ENCODE measurements at regions not wholly inside any gene's neighbourhood (a gene's known extent, or its start where the extent isn't known, plus 50 kb on each side); places are given as distances from the start of the nearest gene placed in this dataset.

DNA sequence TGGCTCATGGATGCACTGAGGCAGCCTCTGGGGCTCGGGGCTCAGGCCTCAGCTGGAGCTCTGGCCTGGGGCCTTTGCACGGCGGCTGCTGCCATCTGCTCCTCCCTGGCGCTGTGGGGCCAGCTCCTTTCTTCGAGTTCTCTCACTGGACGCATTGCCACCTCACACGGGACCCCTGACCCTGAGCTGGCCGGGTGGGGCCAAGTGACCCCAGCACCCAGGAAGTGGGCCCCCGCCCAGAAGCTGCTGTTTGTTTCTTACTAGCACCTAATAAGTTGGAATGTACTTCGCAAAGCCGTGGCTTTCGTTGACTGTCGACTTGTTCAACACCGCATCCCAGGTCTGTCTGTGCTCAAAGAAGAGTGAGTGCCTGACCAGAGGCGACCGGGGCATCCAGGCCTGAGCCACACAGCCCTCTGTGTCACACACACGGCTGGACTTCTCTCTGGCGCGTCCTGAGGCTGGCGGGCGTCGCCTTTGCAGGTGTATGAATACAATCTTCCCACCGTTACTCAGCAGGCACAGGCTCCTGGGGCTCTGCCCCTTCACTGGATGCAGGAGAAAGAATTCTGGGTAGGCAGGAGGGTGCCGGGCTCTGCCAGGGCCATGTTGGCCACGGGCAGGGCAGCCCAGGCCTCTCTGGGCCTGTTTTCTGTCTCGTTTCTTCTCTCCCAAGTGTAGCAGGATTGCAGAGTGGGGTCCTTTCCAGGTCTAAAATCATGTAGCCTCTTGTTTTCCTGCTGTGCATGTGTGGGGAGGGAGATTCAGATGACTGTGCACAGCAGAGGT is 112.9 kb downstream of the DLL1 start:
- DNase-seq (ENCODE audit: low read depth) = no peak

DNA sequence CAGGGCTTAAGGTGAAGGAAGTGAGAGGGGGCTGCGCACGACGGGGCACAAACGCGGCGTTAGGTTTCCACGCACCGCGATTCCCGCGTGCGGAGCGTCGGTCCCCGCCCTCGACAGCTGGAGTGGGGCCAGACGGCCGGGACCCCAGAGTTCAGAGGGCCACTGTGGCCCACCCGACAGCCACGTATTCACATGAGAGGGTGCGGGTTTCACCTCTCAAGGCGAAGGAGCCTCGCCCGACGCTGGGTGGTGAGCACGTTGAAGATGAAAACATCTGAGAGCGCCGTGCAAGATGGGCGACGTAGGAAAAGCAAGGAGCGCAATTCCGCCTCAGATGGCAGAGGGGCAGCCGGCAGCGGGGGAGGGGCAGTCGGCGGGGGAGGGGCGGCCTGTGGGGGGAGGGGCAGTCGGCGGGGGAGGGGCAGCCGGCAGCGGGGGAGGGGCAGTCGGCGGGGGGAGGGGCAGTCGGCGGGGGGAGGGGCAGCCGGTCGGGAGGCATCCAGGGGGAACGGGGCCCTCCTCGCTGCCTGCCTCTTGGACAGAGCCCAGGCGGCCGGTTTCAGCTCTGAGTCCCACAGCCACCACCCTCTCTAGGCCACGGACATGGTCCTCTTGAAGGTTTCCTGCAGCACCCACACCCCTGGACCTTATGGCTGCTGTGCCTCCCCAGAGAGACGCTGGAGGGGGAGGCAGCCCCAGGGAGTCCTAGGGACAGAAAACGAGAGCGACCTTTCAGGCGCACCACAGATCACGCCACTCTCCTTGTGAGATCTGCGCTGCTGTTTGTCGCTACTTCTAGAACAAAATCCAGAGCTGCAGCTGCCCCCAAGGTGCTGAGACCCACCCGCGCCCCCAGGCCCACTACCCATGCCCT is 113.7 kb downstream of the DLL1 start:
- no peak for DNase-seq (ENCODE audit: low read depth)

DNA sequence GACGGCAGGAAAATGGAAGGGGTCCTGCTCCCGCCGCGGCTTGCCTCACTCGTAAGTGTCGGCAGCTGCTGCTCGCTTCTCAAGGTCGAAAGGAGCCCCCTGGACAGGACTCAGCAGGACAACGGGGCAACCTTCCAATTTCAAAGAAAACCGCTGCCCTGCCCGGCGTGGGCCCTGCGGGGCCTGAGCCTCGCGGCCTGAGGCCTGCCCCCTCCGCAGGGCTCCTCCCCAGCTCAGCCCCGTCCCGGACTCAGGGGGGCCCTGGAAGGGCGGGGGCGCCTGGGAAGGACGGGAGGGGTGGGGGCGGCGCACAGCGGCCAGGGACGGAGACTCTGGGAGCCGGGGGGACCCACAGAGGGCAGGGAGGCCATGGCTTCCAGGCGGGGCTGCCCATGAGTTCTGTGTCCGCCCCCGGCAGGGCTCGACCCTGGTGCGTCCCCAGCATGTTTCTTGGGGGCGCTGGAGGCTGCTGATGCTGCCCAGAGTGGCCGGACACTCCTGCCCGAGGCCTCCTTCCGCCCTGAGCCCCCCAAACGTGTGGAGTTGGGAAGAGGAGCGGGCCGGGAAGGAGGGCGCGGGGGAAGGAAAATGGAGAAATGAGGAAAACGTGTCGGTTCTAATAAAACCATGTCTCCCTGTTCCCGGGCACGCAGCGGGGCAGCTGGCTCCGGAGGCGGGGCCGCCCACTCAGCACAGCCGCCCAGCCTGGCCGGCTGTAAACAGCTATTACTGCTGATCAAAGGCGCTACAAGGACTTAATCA is 114.6 kb downstream of the DLL1 start:
- DNase-seq (ENCODE audit: low read depth) = no peak

DNA sequence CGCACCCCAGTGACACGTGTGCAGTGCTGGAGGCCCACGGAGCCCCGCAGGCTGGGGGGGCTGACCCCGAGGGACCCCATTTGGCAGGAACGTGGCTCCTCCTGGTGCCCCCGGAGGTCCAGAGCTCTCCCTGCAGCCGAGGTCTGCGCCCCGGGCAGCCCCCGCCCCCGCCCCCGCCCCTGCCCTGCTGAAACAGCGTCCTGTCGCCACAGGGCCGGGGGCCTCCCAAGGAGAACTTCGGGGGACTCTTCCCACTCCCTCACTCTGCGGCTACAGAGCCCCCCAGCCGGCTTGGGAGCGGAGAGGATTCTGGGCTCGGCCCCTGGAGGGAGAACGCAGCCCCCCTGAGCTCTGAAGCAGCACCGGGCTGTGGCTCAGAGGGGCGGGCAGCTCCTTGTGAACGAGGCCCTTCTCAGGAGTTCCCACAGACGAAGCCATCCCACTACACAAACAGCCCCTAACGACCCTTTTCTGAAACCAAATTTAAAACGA is 115.2 kb downstream of the DLL1 start:
- DNase-seq (ENCODE audit: low read depth) = no peak

DNA sequence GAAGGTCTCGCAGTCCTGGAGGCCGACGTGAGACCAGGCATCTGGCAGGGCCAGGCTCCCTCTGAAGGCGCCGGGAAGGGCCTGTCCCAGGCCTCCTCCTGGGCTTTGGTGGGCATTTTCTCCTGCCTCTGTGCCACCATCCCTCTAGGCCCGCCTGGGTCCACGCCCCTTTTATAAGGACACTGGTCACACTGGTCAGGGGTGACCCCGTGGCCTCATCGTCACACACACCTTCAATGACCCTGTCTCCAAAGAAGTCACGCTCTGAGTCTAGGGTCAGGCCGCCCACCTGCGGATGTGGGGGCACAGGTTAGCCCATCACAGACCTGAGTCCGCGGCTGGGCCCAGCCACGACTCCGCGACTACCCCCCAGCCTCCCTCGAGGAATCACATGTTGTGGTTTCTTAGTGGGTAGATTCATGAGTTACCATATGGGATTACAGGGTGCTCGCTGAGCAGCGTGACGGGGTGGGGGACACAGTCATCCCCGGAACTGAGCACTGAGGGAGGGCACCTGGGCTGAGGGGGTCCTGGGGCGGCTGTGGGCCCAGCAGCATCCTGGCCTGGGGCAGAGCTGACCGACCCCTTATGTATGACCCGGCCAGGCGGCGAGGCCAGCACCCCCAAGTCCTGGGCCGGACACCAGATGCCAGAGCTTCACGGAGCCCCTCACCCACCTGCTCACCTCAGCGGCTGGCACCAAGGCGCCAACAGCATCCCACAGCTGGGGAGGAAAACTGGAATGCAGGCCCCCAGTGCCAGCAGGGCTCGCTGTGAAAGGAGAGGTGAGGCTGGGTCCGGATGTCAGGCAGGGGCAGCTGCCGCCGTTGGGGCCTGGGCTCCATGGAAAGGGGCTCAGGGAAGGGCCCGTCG is 115.9 kb downstream of the DLL1 start:
- no peak for DNase-seq (ENCODE audit: low read depth)

DNA sequence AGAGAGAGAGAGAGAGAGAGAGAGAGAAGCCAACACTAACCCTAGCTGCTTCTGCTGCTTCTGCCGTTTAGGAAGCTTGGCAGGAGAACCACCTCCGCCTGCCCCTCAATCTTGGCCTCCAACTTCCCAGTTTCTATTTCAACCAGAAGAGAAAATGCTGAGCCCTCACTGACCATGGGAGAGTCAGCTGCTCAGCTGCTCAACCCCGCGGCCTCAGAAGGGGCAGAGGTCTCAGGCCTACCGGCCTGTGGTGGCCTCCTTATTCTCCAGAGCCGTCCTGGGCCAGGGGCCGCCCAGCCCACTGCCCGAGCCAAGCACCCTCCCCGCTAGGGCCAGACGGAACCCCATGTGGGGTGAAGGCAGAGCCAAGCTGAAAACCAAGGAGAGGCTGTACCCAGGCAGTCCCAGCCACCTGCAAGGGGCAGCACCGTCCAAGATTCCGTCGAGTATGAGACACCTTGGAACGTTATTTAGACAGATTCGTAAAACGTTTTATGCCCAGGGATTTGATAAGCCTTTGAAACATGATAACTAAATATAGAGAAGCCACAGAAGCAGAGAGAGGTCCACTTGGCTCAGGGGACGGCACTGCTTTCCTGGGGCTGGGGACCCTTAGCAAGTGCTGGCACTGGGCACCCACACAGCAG is 116.6 kb downstream of the DLL1 start:
- no peak for DNase-seq (ENCODE audit: low read depth)

DNA sequence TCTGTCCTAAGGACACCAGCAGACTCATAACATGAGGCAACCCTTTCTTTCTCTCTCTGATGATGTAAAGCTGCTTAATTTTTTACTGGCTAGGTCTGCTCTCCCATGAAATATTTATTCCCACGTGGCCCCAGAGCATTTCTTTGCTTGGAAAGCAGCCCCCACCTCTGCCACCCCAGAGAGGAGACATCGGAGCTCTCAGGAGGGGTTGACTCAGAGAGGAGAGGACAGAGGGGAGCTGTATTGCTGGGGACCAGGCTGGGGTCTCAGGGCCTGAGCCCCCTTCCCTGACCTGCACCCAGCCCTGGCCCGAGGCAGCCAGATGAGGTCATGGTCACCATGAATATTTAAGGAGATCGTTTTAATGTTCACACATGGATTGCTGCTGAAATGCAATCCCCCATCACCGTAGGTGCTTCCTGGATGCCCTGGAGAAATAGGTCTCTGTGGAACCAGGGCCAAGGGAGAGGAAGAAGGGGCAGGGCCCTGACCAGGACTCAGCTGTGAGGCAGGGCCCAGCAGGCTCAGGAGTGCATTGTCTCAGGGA is 117.5 kb downstream of the DLL1 start:
- DNase-seq (ENCODE audit: low read depth) = no peak

DNA sequence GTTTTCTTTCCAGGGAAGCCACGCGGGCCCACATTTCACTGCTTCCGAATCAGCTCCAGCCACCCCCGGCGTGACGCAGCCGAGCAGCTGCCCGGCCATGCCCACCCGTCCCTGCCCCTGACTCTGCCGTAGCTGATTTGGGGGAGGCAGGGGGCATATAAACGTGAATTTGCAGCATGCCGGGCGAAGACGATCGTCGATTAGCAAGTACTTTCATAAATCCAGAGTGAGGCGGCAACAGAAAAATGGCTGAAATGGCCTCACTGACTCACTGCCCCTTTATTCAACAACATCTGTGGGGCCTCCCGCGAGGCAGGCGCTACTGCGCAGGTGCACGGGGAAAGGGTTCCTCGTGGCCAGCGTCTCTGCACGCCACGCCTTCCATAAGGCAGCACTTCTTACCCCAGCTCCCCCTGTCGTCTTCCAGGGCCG is 118.0 kb downstream of the DLL1 start:
- no peak for DNase-seq (ENCODE audit: low read depth)

DNA sequence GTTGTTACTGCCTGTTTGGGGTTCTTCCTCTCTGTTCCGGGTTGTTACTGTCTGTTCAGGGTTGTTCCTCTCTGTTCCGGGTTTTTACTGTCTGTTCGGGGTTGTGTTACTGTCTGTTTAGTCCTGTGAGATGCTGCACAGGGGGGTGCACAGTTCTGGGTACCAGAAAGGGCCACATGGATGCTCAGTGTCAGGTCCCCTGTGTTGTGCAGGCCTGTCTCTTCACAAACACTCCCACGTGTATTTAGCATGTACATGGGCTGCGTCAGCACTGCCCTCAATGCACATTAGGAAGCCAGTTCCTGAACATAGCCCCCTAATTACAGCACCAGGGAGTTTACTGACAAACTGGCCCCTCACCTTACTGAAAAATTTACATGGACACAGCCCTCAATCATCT is 118.5 kb downstream of the DLL1 start:
- no peak for DNase-seq (ENCODE audit: low read depth)

DNA sequence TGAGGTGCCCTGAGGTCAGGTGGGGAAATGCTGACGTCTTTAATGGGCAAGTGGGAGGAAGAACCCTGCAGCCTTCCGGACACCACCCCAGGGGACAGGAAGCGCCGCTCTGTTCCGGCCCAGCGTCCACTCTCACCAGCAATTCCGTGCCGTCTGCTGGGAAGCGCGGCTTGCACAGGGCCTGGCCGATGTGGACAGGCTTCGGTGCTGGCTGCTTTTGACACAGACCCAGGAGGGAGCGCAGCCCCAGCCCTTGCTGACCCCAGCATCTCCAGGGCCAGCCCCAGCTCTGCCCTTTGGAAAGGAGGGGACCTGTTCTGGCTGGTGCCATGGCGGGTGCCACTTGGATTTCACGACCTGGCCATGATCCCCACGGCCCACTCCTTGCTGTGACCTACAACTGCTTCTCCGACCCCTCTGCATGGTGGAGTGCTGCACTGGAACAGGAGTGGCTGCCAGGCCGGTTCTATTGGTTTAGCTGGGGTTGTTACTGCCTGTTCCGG is 123.2 kb downstream of the DLL1 start:
- no peak for DNase-seq (ENCODE audit: low read depth)

DNA sequence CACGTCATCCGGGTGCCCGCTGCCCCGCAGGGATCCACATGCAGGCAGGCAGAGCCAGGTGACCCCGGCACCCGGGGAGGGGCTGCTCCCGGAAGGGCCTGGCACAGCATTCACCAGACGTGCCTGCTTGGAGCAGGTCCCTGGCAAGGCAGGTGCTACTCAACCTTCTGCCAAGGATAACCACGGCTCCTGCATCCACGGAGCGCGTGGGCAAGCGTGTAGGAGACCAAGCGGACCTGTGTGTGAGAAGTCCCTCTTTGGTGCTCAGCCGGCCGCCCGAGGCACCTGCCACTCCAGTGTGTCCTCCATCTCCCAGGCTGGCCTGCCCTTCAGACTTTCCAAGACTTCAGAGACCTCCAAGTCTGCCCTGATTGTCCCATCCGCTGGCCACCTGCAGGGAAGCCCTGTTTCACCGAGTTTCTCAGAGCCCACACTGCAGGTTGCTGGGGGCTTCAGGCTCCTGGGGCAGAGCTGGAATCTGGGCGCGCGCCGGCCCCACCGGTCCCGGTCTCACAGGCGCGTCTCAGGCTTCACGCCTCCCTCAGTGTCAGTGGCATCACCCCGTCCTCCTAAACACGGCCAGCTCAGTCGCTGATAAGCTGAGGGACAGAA is 124.3 kb downstream of the DLL1 start:
- DNase-seq (ENCODE audit: low read depth) = no peak

DNA sequence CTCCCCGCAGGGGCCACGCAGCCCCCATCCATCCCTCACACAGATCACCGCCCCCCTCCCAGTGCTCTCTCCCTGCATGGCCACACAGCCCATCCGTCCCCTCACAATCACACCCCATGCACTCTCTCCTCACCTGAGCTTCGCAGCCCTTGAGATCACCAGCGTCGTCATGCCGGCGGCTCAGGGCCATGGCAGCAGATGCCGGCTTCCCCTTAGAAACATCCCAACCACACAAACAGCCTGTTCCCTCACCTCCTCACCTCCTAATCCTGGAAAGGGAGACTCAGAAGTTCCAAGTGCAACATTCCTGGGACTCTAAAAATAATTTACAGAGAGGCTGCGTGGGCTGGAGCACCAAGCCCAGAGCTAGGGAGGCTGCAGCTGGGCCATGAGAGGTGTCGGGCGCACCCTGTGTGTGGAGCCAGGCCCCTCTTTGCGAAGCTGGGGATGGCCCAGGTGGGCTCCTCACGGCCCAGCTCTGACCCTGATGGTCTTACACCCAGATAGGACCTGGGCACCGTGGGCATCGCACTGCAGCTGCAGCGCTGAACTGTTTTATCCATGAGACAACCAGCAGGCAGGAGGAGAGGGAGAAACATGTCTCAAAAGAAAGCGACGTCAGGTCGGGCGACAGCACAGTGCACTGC is 125.3 kb downstream of the DLL1 start:
- no peak for DNase-seq (ENCODE audit: low read depth)

DNA sequence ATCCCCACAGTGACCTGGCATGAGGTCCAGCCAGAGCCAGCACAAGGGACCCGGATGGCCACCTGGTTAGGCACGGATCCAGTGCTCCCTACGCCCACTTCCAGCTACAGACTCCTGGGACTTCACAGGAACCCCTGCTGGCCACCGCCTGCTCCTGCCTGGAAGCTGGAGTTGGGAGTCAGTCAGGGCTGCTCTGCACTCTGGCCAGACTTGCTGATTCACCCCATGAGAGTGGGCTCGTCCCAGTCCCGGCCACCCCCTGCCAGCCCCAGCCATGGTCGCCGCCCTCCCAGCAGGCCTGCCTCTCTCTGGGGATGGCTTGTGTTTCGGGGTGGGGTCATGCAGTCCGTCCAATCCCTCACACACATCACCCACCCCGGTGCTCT is 125.8 kb downstream of the DLL1 start:
- no peak for DNase-seq (ENCODE audit: low read depth)

DNA sequence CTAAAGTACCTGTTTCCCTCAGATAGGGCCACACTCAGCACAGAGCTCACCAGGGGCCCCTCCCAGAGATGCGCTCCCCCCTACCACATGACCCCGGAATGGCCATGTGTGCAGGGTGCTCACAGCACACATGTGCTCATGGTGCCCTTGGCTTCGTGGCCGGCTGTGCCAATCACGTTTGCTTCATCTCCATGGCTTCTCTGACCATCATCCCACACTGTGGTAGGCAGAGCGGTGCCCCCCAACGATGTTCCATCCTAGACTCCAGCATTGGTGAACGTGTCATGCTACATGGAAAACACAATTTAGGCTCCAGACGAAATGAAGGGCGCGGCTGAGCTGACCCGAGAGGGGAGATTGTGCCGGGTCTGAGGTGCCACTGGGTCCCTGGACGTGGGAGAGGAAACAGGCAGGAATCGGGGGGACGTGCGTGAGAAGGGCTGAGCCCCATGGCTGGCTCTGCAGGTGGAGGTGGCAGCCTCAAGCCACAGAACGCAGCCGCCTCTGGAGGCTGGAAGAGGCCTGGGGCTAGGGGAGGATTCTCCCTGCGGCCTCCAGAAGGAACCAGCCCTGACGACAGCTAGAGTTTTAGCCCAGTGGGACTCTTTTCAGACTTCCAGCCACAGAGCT is 126.5 kb downstream of the DLL1 start:
- no peak for DNase-seq (ENCODE audit: low read depth)

DNA sequence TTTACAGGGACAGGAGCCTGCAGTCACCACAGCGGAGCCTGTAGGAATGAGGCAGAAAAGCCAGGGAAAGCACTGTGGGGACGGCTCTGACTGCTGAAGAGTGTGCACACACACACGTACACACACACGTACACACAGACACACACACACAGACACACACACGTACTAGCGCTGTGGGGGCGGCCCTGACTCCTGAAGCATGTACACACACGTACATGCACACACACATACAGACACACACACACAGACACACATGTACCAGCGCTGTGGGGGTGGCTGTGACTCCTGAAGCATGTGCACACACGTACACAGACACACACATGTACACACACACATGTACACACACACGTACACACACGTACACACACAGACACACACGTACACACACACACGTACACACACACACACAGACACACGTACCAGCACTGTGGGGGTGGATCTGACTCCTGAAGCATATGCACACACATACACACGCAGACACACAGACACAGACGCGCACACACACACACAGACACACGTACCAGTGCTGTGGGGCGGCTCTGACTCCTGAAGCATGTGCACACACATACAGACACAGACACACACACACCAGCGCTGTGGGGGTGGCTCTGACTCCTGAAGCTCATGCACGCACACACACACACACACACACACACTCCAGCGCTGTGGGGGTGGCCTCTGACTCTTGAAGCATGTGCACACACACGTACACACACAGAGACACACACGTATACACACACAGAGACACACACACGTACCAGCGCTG is 127.3 kb downstream of the DLL1 start:
- no peak for DNase-seq (ENCODE audit: low read depth)

DNA sequence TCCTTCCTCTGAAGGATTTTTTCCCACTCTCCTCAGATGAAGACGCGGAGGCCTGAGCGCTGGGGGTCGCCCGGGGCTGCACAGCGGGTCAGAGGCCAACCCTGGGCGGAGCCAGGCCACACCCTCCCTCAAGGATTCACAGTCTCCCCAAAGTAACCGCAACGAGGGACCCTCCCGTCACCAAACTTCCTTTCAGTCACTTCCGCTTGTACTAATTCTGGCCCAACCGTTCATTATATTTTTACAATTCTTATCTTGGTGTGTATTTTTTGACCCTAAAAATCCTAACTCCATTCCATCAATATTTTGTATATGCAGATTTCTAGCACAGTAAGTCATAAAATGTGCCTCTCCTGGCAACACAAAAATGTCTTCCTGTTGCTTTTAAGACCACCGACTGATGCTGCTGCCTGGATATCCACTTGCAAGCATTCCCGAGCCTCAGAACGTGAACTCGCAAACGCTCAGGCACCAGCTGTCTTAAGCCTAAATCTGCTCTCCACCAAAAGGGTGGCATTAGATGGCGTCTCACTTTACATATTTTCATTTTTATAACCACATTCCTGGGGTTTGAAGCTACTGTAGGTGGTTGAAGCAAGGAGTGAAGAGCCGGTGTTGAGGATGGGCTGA is 128.0 kb downstream of the DLL1 start:
- no peak for DNase-seq (ENCODE audit: low read depth)

DNA sequence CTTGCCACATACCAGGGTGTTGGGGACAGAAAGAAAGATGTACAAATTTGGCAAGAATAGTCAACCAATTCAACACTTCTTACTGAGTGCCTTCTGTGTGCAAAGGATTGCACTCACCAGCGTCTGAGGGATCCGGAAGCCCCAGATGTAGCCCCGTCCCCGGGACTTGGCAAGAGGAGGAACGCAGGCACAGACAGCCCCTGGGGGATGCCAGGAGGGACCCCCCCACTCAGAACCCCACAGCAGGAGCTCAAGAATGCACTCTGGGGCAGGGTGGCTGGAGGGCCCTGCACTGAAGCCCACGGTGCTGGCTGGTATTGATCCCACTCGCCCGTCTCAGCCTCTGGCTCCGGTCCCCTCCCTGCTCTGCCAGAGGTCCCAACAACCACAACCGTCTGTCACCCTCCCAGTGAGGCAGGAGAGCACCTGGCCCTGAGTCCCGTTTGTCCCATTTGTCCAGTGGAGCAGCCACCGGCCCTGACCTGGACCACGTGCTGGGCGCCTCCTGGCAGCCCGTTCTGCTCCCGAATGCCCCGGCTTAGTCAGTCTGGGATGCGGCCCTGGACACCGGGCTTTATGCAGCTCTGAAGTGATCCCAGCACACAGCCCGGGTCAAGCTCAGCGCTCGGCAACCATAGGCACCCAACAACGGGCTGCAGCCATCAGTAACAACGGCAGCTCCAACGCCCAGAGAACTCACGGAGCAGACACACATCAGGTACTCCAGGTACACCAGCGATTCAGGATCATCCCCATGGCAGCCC is 128.7 kb downstream of the DLL1 start:
- no peak for DNase-seq (ENCODE audit: low read depth)
